MM.1S (cell line): ENCODE measurements at regions not wholly inside any gene's neighbourhood (a gene's known extent, or its start where the extent isn't known, plus 50 kb on each side); places are given as distances from the start of the nearest gene placed in this dataset.

ENCODE experiments used
- DNase-seq: peaks from one replicate; pipeline ENCODE4 v3.0.0-alpha.2; 2015
- H2AFZ ChIP-seq: fragments of 300-600 bp; sonication (generic); 2 replicates; pipeline ENCODE4 v1.6.0; 2016; ENCODE audit warnings: antibody characterized with exemption, low read length
- H3F3A ChIP-seq: fragments of 300-600 bp; sonication (generic); 2 replicates; pipeline ENCODE4 v1.6.1; 2016; ENCODE audit warnings: mild to moderate bottlenecking, antibody characterized with exemption, low read length, moderate library complexity, mixed read lengths; ENCODE audit not compliant: insufficient read depth
- H3K27ac ChIP-seq: fragments of 300-600 bp; sonication (generic); 2 replicates; pipeline ENCODE4 v1.5.1; 2016; ENCODE audit warnings: mild to moderate bottlenecking, low read length
- H3K27me3 ChIP-seq: fragments of 300-600 bp; sonication (generic); replicated peaks from 2 replicates; pipeline ENCODE4 v1.6.0; 2016; ENCODE audit warnings: low read length; ENCODE audit not compliant: insufficient read depth
- H3K36me3 ChIP-seq: fragments of 300-600 bp; sonication (generic); replicated peaks from 2 replicates; pipeline ENCODE4 v1.6.1; 2016; ENCODE audit warnings: mild to moderate bottlenecking, low read length, mixed read lengths; ENCODE audit not compliant: insufficient read depth
- H3K4me1 ChIP-seq: fragments of 300-600 bp; sonication (generic); 2 replicates; pipeline ENCODE4 v1.6.1; 2016; ENCODE audit warnings: low read length, mixed read lengths
- H3K4me2 ChIP-seq: fragments of 300-600 bp; sonication (generic); 2 replicates; pipeline ENCODE4 v1.6.0; 2016; ENCODE audit warnings: low read depth, low read length
- H3K4me3 ChIP-seq: fragments of 300-600 bp; sonication (generic); 2 replicates; pipeline ENCODE4 v1.5.1; 2016; ENCODE audit warnings: low read length, mixed read lengths
- H3K79me2 ChIP-seq: fragments of 300-600 bp; sonication (generic); 2 replicates; pipeline ENCODE4 v1.6.1; 2016; ENCODE audit warnings: mixed run types, low read length, mixed read lengths
- H3K9ac ChIP-seq: fragments of 300-600 bp; sonication (generic); 2 replicates; pipeline ENCODE4 v1.6.1; 2016; ENCODE audit warnings: low read length, mixed read lengths
- H3K9me2 ChIP-seq: fragments of 300-600 bp; sonication (generic); replicated peaks from 2 replicates; pipeline ENCODE4 v1.6.1; 2016; ENCODE audit warnings: mild to moderate bottlenecking, low read length, mixed read lengths; ENCODE audit not compliant: insufficient read depth
- H3K9me3 ChIP-seq: fragments of 300-600 bp; sonication (generic); replicated peaks from 2 replicates; pipeline ENCODE4 v1.6.1; 2016; ENCODE audit warnings: mild to moderate bottlenecking, low read length, mixed read lengths; ENCODE audit not compliant: insufficient read depth
- H4K20me1 ChIP-seq: fragments of 300-600 bp; sonication (generic); 2 replicates; pipeline ENCODE4 v1.6.1; 2016; ENCODE audit warnings: mild to moderate bottlenecking, low read length, moderate library complexity, mixed read lengths; ENCODE audit not compliant: insufficient read depth
- EZH2 ChIP-seq: fragments of 300-600 bp; sonication (generic); optimal IDR thresholded peaks from 2 replicates; pipeline ENCODE3; 2017; ENCODE audit warnings: low read depth, mild to moderate bottlenecking, antibody characterized with exemption, low read length, mixed read lengths
- EZH2phosphoT487 ChIP-seq: fragments of 300-600 bp; sonication (generic); IDR thresholded peaks from 2 replicates; pipeline ENCODE4 v1.6.1; 2018; ENCODE audit warnings: antibody characterized with exemption, low read length
- TF ChIP-seq, protein P1 (sequence below): fragments of 300-600 bp; sonication (generic); IDR thresholded peaks from 2 replicates; pipeline ENCODE4 v1.5.1; 2016; ENCODE audit warnings: antibody characterized with exemption, low read length, mixed read lengths

DNA sequence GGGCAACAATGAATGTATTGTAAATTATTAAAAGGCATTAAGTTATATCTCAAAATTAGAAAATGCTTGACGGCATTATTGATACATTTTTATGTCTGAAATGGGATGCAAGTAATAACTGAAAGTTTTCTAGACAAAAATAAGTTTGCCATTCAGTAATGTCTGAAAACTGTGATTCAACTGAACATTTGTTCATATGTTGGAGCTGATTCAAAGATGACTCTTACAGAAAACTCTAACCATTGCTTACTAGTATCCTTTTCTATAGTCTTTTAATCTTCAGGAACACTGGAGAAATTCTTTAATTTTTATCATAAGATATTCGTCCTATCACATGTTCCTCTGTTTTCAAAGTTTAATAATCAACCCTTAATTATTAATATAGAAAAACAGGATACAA lies 71.1 kb upstream of the TFEC start:
- no peaks in the 10 kb centered on the region for H4K20me1 ChIP-seq
- no peak overlapping the region for H3K27ac ChIP-seq
- no peak overlapping the region for H3K9ac ChIP-seq
- H3K4me3 ChIP-seq, result no peak overlapping the region
- no peak overlapping the region for H2AFZ ChIP-seq
- DNase-seq, result no peak
- no peaks in the 10 kb centered on the region for H3F3A ChIP-seq
- no peaks in the 10 kb centered on the region for H3K79me2 ChIP-seq
- no peaks in the 10 kb centered on the region for H3K27me3 ChIP-seq
- H3K4me1 ChIP-seq, result no peaks in the 10 kb centered on the region
- no peaks in the 10 kb centered on the region for H3K9me3 ChIP-seq
- no peaks in the 10 kb centered on the region for H3K9me2 ChIP-seq
- TF ChIP-seq, protein P1, sequence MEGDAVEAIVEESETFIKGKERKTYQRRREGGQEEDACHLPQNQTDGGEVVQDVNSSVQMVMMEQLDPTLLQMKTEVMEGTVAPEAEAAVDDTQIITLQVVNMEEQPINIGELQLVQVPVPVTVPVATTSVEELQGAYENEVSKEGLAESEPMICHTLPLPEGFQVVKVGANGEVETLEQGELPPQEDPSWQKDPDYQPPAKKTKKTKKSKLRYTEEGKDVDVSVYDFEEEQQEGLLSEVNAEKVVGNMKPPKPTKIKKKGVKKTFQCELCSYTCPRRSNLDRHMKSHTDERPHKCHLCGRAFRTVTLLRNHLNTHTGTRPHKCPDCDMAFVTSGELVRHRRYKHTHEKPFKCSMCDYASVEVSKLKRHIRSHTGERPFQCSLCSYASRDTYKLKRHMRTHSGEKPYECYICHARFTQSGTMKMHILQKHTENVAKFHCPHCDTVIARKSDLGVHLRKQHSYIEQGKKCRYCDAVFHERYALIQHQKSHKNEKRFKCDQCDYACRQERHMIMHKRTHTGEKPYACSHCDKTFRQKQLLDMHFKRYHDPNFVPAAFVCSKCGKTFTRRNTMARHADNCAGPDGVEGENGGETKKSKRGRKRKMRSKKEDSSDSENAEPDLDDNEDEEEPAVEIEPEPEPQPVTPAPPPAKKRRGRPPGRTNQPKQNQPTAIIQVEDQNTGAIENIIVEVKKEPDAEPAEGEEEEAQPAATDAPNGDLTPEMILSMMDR, result no peak
- no peak for TF ChIP-seq EZH2
- TF ChIP-seq EZH2phosphoT487, result no peak
- H3K4me2 ChIP-seq, result no peak overlapping the region
- H3K36me3 ChIP-seq, result no peaks in the 10 kb centered on the region

DNA sequence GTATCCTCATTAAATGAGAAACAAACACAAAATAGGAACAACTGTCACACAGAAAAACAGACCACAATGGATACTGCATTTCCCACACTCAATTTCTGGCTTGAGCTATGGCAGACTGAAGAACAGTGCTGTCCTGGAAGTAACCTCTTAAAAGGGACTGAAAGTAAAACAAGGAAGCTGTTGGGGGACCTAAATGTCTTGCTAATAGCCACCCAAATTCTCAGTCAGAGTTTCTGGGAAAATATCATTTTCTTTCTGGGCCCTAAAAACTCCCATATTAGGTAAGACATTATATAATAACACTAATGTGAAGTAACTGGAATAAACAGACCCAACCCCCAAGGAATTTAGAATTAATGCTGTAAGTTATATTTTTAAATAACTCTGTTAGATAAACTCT lies 80.9 kb upstream of the TFEC start:
- no peaks in the 10 kb centered on the region for H3F3A ChIP-seq
- H3K79me2 ChIP-seq, result no peaks in the 10 kb centered on the region
- no peaks in the 10 kb centered on the region for H4K20me1 ChIP-seq
- TF ChIP-seq, protein P1, result no peak
- TF ChIP-seq EZH2phosphoT487 (no peak), EZH2 (no peak)
- no peak overlapping the region for H2AFZ ChIP-seq
- H3K36me3 ChIP-seq, result no peaks in the 10 kb centered on the region
- H3K9ac ChIP-seq, result no peak overlapping the region
- no peak overlapping the region for H3K4me2 ChIP-seq
- DNase-seq, result no peak
- H3K4me1 ChIP-seq, result no peaks in the 10 kb centered on the region
- H3K9me2 ChIP-seq, result no peaks in the 10 kb centered on the region
- H3K27me3 ChIP-seq, result no peaks in the 10 kb centered on the region
- no peak overlapping the region for H3K4me3 ChIP-seq
- H3K27ac ChIP-seq, result no peak overlapping the region
- no peaks in the 10 kb centered on the region for H3K9me3 ChIP-seq

DNA sequence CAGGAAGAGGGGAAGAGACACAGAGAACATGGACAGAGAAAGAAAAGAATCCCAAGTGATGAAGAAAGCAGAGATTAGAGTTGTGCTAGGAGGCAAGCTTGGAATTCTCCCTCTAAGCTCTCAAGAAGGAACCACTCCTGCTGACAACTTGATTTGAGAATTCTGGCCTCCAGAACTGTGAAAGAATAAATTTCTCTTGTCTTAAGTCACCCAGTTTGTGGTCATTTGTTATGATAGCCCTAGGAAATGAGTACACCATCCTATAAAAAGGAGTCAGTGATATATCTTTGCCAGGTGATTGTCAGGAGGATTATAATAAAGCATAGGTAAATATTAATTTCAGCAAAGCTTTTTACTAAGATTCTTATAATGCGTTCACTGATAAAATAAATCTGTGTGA lies 82.7 kb upstream of the TFEC start:
- Histone ChIP-seq H3K9ac (no peak overlapping the region), H3F3A (no peaks in the 10 kb centered on the region), H3K27ac (no peak overlapping the region), H3K4me1 (no peaks in the 10 kb centered on the region), H2AFZ (no peak overlapping the region), H3K79me2 (no peaks in the 10 kb centered on the region), H4K20me1 (no peaks in the 10 kb centered on the region), H3K4me3 (no peak overlapping the region), H3K36me3 (no peaks in the 10 kb centered on the region), H3K27me3 (no peaks in the 10 kb centered on the region), H3K4me2 (no peak overlapping the region), H3K9me3 (no peaks in the 10 kb centered on the region), H3K9me2 (no peaks in the 10 kb centered on the region)
- TF ChIP-seq EZH2phosphoT487, result no peak
- no peak for TF ChIP-seq EZH2
- DNase-seq, result no peak

DNA sequence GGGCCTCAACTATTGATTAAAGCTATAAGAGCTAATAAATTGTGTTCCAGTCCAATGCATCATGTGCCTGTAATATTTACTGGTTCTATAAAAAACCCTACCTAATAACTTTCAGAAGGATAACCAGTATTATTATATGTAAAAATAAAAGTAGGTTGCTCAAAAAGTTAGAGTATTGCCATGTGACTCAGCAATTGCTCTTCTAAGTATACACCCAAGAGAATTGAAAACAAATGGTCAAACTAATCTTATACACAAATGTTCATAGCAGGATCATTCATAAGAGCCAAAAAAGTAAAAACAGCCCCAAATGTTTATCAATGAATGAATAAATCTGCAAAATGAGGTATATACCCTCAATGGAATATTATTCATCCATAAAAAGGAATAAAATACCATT lies 89.5 kb upstream of the TES start:
- TF ChIP-seq EZH2phosphoT487 (no peak), EZH2 (no peak)
- TF ChIP-seq, protein P1, result no peak
- Histone ChIP-seq H4K20me1 (no peaks in the 10 kb centered on the region), H3K9ac (no peak overlapping the region), H3K9me2 (no peaks in the 10 kb centered on the region), H3K9me3 (no peaks in the 10 kb centered on the region), H3K79me2 (no peaks in the 10 kb centered on the region), H3K27ac (no peak overlapping the region), H3K4me2 (no peak overlapping the region), H3F3A (no peaks in the 10 kb centered on the region), H3K36me3 (no peaks in the 10 kb centered on the region), H3K27me3 (no peaks in the 10 kb centered on the region), H2AFZ (no peak overlapping the region), H3K4me3 (no peak overlapping the region), H3K4me1 (no peaks in the 10 kb centered on the region)
- DNase-seq, result no peak
